NT2/D1 (cell line): ENCODE measurements at regions not wholly inside any gene's neighbourhood (a gene's known extent, or its start where the extent isn't known, plus 50 kb on each side); places are given as distances from the start of the nearest gene placed in this dataset.

Experiments
- DNase-seq: peaks from one replicate; pipeline ENCODE4 v3.0.0-alpha.2; 2011; ENCODE audit warnings: low read depth, low spot score
- H3K27me3 ChIP-seq: 2 replicates; pipeline ENCODE4 v1.6.0; 2011; ENCODE audit warnings: mild to moderate bottlenecking; ENCODE audit not compliant: insufficient read length, insufficient read depth
- H3K36me3 ChIP-seq: 2 replicates; pipeline ENCODE4 v1.6.1; 2011; ENCODE audit warnings: mild to moderate bottlenecking, low read length, mixed read lengths; ENCODE audit not compliant: insufficient read depth, insufficient read length
- H3K4me1 ChIP-seq: 2 replicates; pipeline ENCODE4 v1.5.1; 2011; ENCODE audit not compliant: insufficient read depth, insufficient read length
- H3K4me3 ChIP-seq: 2 replicates; pipeline ENCODE4 v1.5.1; 2011; ENCODE audit warnings: low read depth; ENCODE audit not compliant: insufficient read length
- H3K9ac ChIP-seq: 2 replicates; pipeline ENCODE4 v1.6.0; 2011; ENCODE audit warnings: low read depth; ENCODE audit not compliant: insufficient read length
- H3K9me3 ChIP-seq: 2 replicates; pipeline ENCODE4 v1.5.1; 2011; ENCODE audit warnings: mild to moderate bottlenecking, low read length; ENCODE audit not compliant: insufficient read depth
- SUZ12 ChIP-seq: IDR thresholded peaks from 2 replicates; pipeline ENCODE4 v1.6.1; 2011; ENCODE audit not compliant: insufficient read length, insufficient read depth; ENCODE audit errors: extremely low read depth
- YY1 ChIP-seq: IDR thresholded peaks from 2 replicates; pipeline ENCODE4 v1.6.1; 2011; ENCODE audit not compliant: insufficient read length, insufficient read depth
- ZNF274 ChIP-seq: IDR thresholded peaks from 2 replicates; pipeline ENCODE4 v1.6.1; 2011; ENCODE audit warnings: mild to moderate bottlenecking, low read depth, low read length

GRCh38 chr5:98041661-98042060 is 731.8 kb upstream of the RGMB start:
- no peaks in the 10 kb centered on the region for H3K9me3 ChIP-seq
- no peak overlapping the region for H3K4me3 ChIP-seq
- no peak for TF ChIP-seq ZNF274
- no peak for TF ChIP-seq YY1
- no peak for TF ChIP-seq SUZ12
- H3K36me3 ChIP-seq = no peaks in the 10 kb centered on the region
- no peaks in the 10 kb centered on the region for H3K27me3 ChIP-seq
- no peak for DNase-seq
- no peak overlapping the region for H3K9ac ChIP-seq
- no peaks in the 10 kb centered on the region for H3K4me1 ChIP-seq

DNA sequence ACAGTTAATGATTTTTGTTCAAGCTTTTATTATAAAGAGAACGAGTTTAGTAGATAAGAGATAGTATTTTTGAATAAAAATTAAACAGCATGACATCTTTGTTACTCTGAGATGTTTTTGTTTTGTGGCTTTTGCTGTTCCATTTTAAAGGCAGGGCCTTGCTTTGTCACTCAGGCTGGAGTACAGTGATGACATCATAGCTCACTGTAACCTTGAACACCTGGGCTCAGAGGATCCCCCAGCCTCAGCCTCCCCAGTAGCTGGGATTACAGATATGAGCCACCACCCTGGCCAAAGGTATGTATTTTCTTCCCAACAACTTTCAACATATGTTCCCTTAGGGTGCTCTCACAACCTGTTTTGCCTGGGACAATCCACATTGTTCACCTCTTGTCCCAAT is 730.9 kb upstream of the RGMB start:
- DNase-seq = no peak
- Histone ChIP-seq H3K4me3 (no peak overlapping the region), H3K9me3 (no peaks in the 10 kb centered on the region), H3K9ac (no peak overlapping the region), H3K36me3 (no peaks in the 10 kb centered on the region), H3K4me1 (no peaks in the 10 kb centered on the region), H3K27me3 (no peaks in the 10 kb centered on the region)
- TF ChIP-seq YY1 (no peak), SUZ12 (no peak)

GRCh38 chr5:98042961-98043360 is 730.5 kb upstream of the RGMB start:
- no peak for TF ChIP-seq YY1
- no peak for TF ChIP-seq ZNF274
- TF ChIP-seq SUZ12 = no peak
- Histone ChIP-seq H3K4me1 (no peaks in the 10 kb centered on the region), H3K27me3 (no peaks in the 10 kb centered on the region), H3K9me3 (no peaks in the 10 kb centered on the region), H3K9ac (no peak overlapping the region), H3K36me3 (no peaks in the 10 kb centered on the region), H3K4me3 (no peak overlapping the region)
- no peak for DNase-seq

- H3K36me3 ChIP-seq = no peaks in the 10 kb centered on the region
- H3K27me3 ChIP-seq = no peaks in the 10 kb centered on the region
- H3K4me1 ChIP-seq = no peaks in the 10 kb centered on the region
- H3K4me3 ChIP-seq = no peak overlapping the region
- TF ChIP-seq YY1 = no peak
- no peak for TF ChIP-seq ZNF274
- TF ChIP-seq SUZ12 = no peak
- H3K9ac ChIP-seq = no peak overlapping the region
- no peak for DNase-seq
- no peaks in the 10 kb centered on the region for H3K9me3 ChIP-seq
These were observed 722.9 kb upstream of the RGMB start for GRCh38 chr5:98050583-98050982.

GRCh38 chr5:98053170-98053569 is 720.3 kb upstream of the RGMB start:
- Histone ChIP-seq H3K9me3 (no peaks in the 10 kb centered on the region), H3K27me3 (no peaks in the 10 kb centered on the region), H3K4me3 (no peak overlapping the region), H3K9ac (no peak overlapping the region), H3K36me3 (no peaks in the 10 kb centered on the region), H3K4me1 (no peaks in the 10 kb centered on the region)
- TF ChIP-seq ZNF274 (no peak), SUZ12 (no peak), YY1 (no peak)
- no peak for DNase-seq

DNA sequence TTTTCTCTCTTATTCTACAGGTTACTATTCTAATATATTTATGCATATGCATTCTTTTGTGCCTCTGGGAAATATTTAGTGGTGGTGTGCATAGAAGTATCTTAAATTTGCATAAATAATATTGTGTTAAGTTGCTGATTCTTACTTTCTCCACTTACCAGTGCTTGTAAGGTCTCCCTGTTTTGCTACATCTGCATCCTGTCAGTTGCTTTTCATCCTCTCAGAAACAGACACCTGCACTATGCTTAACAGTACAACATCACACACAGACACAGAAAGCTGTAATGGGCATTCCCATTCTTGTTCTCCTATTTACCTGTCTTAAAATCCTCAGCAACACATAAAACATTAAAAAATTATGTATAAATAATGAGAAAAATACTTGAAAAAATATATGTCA is 713.3 kb upstream of the RGMB start:
- no peak for TF ChIP-seq SUZ12
- TF ChIP-seq YY1 = no peak
- TF ChIP-seq ZNF274 = no peak
- Histone ChIP-seq H3K36me3 (no peaks in the 10 kb centered on the region), H3K9me3 (no peaks in the 10 kb centered on the region), H3K27me3 (no peaks in the 10 kb centered on the region), H3K9ac (no peak overlapping the region), H3K4me3 (no peak overlapping the region), H3K4me1 (no peaks in the 10 kb centered on the region)
- DNase-seq = no peak

DNA sequence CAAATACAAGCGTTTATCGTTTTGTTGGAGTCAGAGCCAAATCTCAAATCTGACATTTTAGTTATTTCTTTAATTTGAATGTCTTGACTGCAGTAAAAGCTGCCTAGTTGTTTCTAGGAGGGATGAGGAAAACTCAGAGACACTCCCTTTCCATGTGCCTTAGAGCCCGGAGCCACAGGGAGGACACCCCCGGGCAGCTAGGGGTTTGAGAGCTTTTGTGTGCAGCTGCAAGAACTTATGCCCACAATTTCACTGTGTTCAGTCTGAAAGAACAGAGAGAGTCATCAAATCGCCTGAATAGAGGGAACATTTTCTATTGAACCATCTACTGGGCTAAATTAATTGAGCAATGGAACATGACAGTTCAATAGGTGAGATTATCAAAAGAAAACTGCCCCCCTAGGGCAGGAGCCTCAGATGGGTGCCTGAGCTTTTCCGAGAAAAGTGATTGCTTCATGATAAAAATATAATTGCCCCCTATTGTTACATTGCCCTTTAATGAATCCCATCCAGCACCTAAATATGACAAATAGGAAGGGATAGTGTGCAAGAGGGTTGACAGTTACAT is 709.3 kb upstream of the RGMB start:
- Histone ChIP-seq H3K9ac (no peak overlapping the region), H3K9me3 (no peaks in the 10 kb centered on the region), H3K36me3 (no peaks in the 10 kb centered on the region), H3K4me1 (no peaks in the 10 kb centered on the region), H3K27me3 (no peaks in the 10 kb centered on the region), H3K4me3 (no peak overlapping the region)
- TF ChIP-seq SUZ12 (no peak), ZNF274 (no peak), YY1 (no peak)
- no peak for DNase-seq
